ENCODE measurements at regions not wholly inside any gene's neighbourhood (a gene's known extent, or its start where the extent isn't known, plus 50 kb on each side); places are given as distances from the start of the nearest gene placed in this dataset.
"Not testable (repeated sequence)": the region's sequence is repeated elsewhere in the genome, so short reads cannot be mapped to it uniquely, and the experiment has no call there.

DNA sequence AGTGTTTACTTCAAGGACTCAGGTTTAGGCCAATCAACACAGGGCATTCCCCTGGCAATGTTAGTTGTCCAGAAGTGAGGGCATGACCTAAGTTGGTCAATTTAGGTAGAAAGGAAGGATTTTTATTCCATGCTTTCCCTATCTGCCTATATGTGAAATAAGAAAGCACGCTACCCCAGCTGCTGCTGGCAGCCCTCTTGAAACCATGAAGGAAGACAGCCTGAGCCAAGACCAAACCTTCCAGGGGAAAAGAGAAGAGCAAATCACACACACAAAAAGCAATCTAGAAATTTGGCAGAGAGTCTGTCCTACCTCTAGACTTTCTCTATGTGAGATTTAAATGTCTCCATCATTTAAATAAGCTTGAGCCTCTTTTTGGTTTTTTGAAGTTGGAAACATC, 387.6 kb downstream of the TNS1 start:
- no peak for DNase-seq
- in situ Hi-C loops (cut with HindIII; ENCODE audit: low pct_ligation_motif_present, low pct_unique_long_range_greater_than_20kb, low sequenced_read_pairs): no loop called here

DNA sequence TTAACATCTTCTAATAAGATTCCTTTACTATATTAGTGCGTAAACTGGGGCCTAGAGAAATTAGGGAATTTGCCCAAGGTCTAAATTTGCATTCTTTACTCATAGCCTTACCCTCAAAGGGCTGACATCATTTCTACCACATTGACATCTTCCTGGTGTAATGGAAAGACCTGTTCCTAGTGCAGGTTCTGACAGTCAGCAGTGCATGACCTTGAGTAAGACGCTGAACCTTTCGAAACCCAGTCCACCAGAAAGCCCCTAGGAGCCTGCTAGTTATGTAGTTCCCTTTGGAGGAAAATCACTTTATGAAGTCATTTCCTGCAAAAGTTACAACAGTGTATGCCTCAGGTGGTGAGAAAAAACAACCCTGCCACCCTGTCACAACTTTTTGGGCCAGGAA, 388.3 kb downstream of the TNS1 start:
- no peak for DNase-seq
- in situ Hi-C loops (cut with HindIII; ENCODE audit: low pct_ligation_motif_present, low pct_unique_long_range_greater_than_20kb, low sequenced_read_pairs): no loop called here

DNA sequence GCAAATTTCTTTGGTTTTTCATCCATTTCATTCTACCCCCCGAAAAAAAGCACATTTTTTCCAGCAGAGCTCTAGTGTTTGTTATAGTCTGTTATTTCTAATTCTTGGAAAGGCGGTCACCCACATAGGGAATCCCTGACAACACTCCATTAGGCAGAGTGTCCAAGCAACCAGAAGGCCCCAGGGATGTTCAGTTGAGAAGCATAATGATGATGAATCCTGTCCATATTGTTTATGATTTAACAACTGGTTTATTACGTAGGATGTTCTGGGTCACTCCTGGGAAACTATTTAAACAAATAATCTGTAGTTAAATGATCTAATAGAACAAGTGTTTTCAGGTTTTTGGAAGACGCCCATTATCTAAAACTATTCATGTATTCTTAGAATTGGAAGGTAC, 388.7 kb downstream of the TNS1 start:
- in situ Hi-C loops (cut with HindIII; ENCODE audit: low pct_ligation_motif_present, low pct_unique_long_range_greater_than_20kb, low sequenced_read_pairs): no loop called here
- no peak for DNase-seq

DNA sequence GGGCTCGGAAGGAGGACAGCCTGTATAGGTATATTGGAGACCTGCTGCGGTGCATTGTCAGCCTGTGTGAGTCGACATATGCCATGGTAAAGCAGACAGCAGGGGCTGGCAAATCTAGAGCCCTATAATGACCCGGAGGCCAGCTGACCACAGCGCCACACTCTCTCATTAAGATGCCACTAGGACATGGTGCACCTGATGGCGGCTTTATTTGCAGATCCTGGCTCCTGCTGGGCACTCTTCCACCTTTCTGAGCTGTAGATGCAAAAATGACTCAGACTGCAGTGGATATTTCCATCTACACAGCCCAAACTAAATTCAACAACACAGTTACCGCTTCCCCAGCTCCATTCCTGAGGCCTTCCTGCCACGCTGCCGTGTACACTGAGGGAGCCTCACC, 389.9 kb downstream of the TNS1 start:
- no peak for DNase-seq

DNA sequence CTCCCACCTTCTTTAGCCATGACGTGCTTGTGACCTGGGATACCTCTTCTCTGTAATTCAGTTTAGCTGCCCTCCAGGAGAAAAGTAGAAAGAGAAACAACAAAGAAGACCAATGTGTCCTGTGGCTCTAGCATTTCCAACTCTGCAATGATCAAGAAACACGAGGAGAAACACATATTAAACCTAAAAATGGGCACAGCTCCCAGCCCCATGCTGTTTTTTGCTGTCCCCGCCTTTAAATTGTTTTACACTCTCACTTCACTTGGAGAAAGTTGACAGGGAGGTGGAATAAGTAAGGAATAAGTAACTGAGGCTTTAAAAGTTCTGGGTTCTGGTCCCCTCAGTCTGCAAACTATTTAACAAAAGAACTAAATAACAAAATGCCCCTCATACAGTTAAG, 390.6 kb downstream of the TNS1 start:
- in situ Hi-C loops (cut with HindIII; ENCODE audit: low pct_ligation_motif_present, low pct_unique_long_range_greater_than_20kb, low sequenced_read_pairs): no loop called here

More for the DNA sequence above, 389.9 kb downstream of the TNS1 start:
- in situ Hi-C loops (cut with HindIII; ENCODE audit: low pct_ligation_motif_present, low pct_unique_long_range_greater_than_20kb, low sequenced_read_pairs): no loop called here

DNA sequence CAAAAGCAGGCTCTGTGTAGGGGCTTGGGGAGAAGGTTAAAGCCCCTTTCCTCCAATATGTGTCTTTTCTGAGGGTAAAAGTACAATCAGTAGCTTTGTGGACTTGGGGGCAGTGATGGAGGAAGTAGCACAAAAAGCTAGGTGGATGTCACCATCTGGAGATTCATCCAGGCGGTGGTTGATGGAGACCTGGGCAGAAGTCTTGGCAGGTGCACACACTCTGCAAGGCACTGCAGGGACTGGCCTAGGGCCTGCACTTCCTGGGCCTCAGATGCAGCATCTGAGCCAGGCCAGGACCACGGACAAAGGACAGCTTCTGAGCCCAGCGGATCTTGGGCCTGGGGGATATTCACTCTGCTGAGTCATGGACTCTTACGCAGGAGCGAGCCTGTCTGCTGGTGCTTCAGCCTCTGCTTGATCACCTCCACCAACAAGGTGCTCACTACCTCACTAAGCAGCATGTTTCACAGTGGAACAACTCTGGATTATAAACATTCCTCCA, 391.1 kb downstream of the TNS1 start:
- in situ Hi-C loops (cut with HindIII; ENCODE audit: low pct_ligation_motif_present, low pct_unique_long_range_greater_than_20kb, low sequenced_read_pairs): no loop called here
- no peak for DNase-seq

More for the DNA sequence above, 390.6 kb downstream of the TNS1 start:
- no peak for DNase-seq

DNA sequence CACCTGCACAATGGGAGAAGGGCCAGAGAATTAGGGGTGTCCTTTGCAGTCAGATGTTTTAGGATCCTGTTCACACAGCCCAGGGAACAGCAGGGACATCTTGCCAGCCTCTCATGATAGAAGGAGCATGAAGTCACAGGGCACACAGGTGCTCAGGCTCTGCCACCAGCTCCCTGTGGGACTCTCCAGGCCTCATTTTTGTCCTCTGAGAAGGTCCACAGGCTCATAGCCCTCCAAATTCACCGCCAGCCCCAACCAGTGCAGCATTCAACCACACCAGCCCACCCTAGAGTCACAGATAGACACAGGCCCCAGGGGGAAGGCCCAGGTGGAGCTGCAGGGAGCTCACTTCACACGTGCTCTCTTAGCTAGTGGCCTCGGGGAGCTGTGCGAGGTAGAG, 391.7 kb downstream of the TNS1 start:
- no peak for DNase-seq
- in situ Hi-C loops (cut with HindIII; ENCODE audit: low pct_ligation_motif_present, low pct_unique_long_range_greater_than_20kb, low sequenced_read_pairs): no loop called here

DNA sequence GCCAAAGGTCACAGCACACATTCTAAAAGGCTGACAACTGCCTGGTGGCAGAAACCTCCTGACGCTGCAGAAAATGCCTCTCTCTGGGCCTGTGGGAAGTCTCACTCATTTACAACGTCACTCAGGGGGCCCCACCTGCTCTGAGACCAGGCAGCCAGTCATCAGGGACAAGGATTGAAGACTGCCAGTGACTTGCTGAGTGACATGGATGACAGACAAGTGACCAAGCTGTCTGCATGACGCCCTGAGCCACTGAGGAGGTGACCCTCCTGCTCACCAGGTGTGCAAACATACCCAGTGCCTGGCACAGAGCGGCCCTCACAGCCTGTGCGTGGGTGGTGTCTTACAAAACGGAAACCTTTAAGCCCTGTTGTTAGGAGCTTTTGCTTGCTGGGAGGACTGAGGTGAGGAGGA, 392.4 kb downstream of the TNS1 start:
- in situ Hi-C loops (cut with HindIII; ENCODE audit: low pct_ligation_motif_present, low pct_unique_long_range_greater_than_20kb, low sequenced_read_pairs): no loop called here
- no peak for DNase-seq

DNA sequence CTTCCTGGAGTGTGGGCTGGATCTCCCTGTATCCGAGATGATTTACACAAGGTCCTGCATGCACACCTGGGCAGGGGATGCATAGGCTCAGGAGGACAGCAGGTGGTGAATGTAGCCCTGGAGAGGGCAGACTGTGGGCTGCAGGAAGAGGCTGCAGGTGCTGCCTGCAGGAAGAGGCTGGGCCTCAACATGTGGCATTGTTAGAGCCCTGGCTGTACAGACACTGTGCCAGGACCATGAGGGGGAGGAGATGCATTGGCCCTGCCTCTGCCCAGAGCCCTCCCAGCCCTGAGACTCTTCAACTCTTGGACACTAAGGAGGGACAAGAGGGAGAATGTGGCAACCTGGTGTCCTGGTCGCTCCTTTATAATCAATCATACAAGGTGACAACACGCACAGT, 392.8 kb downstream of the TNS1 start:
- in situ Hi-C loops (cut with HindIII; ENCODE audit: low pct_ligation_motif_present, low pct_unique_long_range_greater_than_20kb, low sequenced_read_pairs): no loop called here
- DNase-seq: no peak

DNA sequence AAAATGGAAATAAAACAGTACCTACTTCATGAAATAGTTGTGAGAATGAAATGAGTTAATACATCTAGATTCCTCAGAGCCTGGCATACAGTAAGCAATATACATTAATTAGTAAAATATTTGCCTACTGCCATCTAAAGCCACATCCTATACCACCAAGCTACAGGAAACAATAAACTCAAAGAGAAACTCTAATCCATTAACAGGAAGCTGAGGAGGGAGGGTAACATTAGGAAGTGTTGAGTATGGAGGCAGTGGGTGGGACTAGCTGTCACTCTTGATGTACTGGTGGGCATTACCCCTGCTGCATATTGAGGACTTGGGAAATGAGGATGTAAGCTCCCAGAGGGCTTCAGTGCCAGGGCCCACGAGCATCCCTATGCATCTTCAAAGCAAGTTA, 396.5 kb downstream of the TNS1 start:
- no peak for DNase-seq
- in situ Hi-C loops (cut with HindIII; ENCODE audit: low pct_ligation_motif_present, low pct_unique_long_range_greater_than_20kb, low sequenced_read_pairs): no loop called here

DNA sequence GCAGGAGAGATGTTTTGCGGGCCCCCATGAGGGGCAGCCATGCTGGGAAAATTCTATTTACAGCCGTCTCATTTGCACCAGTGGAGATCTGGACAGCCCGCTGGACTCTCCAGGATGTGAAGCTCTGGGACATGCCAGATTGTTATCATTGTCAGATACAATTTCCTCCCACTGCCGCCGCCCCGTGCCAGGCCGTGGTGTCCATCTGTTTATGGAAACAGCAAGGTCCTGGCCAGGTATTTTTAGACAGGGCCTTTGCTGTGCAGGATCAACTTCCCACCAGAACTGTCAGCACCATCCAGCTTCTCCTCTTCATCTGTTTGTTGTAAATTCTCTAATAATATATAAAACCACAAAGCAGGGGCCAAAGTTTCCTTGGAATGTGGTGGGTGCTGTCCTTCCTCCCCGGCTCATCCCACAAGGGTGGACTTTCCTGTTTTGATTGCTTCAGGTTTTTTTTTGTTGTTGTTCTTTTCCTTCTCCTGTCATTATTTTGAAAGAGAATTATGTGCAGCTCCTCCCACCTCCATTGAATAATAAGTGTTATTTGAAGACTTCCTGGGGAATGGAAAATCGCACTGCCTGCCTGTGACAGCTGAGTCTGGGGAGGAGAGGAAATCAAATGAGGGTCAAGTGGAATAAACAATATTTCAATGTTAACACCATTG, 398.1 kb downstream of the TNS1 start:
- in situ Hi-C loops (cut with HindIII; ENCODE audit: low pct_ligation_motif_present, low pct_unique_long_range_greater_than_20kb, low sequenced_read_pairs): no loop called here
- DNase-seq: no peak

DNA sequence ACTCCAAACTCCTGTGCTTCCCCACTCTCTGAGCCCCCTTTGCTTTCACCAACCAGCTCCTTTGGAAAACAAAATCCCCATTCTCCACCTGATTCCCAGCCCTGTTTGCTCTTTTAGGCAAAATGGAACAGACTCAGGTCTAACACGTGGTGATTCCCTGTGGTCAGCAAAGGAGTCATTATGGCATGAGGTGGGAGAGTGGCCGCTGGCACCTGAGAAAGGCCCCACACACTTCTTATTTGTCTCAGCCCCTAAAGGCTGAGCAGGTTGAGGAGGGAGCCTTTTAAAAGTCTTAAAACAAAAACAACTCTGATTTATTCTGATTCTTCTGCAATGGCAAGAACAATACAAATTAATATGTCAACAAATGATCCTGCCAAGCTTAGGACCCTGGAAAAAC, 401.2 kb downstream of the TNS1 start:
- in situ Hi-C loops (cut with HindIII; ENCODE audit: low pct_ligation_motif_present, low pct_unique_long_range_greater_than_20kb, low sequenced_read_pairs): no loop called here
- no peak for DNase-seq

DNA sequence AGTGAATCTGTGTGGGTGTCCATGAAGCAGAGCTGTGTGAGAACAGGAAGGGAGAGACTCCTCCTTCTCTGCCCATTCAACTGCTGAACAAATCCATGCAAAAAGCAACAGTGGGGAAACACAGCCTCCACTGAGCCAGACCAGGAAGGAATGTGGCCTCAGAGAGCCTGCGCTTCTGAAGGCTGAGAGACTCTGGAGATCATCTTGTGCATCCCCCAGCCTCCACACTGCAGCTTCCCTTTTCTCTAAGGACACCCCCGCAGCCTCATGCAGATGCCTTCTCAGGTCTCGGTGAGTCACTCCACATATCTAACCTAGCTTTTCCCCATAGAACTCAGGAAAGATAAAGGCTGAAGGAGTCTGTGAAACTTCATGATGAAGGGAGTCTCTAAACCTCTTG, 402.9 kb downstream of the TNS1 start:
- in situ Hi-C loops (cut with HindIII; ENCODE audit: low pct_ligation_motif_present, low pct_unique_long_range_greater_than_20kb, low sequenced_read_pairs): no loop called here
- DNase-seq: no peak

DNA sequence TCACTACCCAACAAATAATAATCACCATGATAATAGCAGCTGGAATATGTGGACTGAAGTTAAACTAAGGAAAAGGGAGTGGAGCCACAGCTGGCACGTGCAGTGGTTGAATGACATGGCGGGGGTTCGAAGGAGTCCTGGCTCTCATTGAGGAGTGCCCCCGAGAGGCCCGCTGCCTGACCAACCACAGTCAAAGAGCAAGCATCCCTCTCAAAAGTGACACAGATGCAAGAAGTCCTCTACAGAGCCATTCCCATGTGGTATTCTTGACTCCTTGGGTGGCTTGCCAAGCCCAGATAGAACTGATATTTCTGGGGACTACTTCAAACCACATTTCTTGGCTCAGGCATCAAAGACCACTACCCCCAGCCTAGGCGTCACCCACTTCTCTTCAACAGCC, 405.1 kb downstream of the TNS1 start:
- in situ Hi-C loops (cut with HindIII; ENCODE audit: low pct_ligation_motif_present, low pct_unique_long_range_greater_than_20kb, low sequenced_read_pairs): no loop called here
- no peak for DNase-seq

DNA sequence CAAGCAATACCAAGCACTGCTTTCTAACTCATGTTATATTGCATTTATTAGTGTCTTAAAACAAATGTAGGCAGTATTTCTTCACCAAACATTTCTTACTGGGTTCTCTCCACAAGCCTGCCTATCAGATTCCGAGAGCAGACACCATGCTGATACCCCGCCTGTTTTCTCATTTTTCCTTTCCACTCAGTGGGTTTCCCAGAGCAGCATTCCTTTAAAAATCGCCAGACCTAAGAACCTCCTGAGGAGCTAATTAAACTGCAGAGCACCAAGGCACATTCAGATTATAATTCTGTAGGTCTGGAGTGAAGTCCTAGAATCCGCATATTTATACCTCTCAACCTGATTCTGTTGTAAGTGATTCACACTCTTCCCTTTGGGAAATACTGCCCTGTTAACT, 405.6 kb downstream of the TNS1 start:
- no peak for DNase-seq
- in situ Hi-C loops (cut with HindIII; ENCODE audit: low pct_ligation_motif_present, low pct_unique_long_range_greater_than_20kb, low sequenced_read_pairs): no loop called here

DNA sequence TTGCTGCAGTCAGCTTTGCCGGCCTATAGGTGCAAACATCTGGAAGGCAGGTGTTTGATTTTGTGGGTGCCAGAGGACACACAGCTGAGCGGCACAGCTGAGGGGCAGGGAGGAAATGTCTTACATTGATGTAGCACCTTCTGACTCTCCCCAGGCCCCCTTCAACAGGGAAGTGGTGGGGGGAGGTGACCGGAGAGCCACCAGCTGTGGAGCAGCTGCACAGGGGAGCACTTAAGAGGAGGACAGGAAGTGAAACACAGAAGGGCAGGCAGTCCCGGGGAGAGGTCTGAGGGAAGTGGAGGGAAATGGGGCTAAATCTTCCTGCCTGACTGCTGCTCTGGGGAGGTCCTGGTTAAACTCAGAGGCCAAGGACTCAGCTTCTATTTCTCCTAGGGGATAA, 409.1 kb downstream of the TNS1 start:
- in situ Hi-C loops (cut with HindIII; ENCODE audit: low pct_ligation_motif_present, low pct_unique_long_range_greater_than_20kb, low sequenced_read_pairs): no loop called here

DNA sequence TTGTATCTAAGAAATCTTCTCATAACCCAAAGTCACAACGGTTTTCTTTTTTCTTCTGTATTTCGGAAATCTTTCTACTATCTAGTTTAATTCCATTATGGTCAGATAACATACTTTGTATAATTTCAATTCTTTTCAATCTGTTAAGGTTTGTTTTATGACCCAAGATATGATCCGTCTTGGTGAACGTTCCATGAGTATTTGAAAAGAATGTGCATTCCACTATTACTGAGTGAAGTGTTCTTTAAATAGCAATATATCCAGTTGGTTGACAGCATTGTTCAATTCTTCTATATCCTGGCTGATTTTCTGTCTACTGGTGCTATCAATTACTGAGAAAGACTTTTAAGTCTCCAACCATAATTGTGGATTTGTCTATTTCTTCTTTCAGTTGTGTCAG, 414.5 kb downstream of the TNS1 start:
- in situ Hi-C loops (cut with HindIII; ENCODE audit: low pct_ligation_motif_present, low pct_unique_long_range_greater_than_20kb, low sequenced_read_pairs): no loop called here
- no peak for DNase-seq

More for the DNA sequence above, 409.1 kb downstream of the TNS1 start:
- no peak for DNase-seq

DNA sequence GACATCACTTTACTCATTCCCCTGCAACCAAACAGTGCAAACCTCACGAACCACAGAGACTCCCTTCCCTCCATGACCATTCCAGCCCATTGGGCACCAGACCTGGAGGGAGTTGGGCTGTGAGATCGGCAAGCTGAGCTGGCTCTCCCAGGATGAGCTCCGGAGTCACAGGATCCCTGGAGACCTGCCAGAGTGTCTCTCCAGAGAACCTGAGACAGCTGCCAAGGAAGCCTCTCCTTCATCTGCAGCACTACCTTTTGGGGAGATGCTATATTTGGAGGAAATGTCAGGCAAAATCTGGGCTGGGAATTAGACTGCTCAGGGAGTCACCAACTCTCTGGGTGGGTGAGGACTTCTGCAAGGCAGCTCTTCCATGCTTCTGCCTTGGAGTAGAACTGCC, 417.4 kb downstream of the TNS1 start:
- DNase-seq: no peak
- in situ Hi-C loops (cut with HindIII; ENCODE audit: low pct_ligation_motif_present, low pct_unique_long_range_greater_than_20kb, low sequenced_read_pairs): no loop called here

DNA sequence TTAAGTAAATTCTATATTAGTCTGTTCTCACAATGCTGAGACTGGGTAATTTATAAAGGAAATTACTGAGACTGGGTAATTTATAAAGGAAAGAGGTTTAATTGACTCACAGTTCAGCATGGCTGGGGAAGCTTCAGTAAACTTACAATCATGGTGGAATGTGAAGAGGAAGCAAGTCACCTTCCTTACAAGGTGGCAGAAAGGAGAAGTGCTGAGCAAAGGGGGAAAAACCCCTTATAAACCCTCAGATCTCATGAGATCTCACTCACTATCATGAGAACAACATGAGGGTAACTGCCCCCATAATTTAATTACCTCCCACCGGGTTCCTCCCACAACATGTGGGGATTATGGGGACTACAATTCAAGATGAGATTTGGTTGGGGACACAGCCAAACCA, 422.4 kb downstream of the TNS1 start:
- in situ Hi-C loops (cut with HindIII; ENCODE audit: low pct_ligation_motif_present, low pct_unique_long_range_greater_than_20kb, low sequenced_read_pairs); DNase-seq: not testable (repeated sequence)

DNA sequence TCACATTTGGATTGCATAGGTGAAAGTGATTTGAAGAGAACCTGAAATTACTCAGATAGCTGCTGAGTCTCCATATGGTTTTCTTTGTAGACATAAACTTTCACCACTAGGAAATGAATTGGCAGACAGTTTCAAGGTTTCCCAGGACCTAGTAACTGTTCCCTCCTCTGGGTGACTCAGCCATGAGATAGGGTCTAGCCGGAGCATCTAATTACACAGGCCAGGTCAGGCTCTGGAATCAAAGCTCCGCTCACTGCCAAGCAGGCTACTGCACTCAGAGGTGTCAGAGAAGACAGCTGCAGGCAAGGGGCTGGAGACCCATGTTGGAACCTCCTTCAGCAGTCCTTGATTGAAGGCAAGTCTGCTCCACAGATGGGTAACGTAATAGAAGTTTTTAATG, 429.2 kb downstream of the TNS1 start:
- DNase-seq: no peak
- in situ Hi-C loops (cut with HindIII; ENCODE audit: low pct_ligation_motif_present, low pct_unique_long_range_greater_than_20kb, low sequenced_read_pairs): no loop called here

DNA sequence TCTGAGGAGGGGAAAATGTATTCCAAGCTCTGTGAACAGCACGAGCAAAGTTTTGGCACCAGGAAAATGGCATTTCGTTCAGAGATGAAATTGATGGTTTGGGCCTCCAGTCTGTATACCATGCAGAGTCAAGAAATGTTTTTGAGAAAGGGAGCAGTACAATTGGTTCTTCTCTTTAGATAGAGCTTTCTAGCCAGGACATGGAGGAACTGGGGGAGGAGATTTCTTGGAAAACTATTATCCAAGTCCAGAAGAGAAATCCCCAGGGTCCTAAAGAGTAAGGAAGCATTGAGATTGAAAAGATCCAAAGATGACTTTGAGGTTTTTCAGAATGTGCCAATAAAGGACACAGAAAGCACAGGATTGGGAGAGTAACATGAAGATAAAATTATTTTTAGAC, 432.4 kb downstream of the TNS1 start:
- in situ Hi-C loops (cut with HindIII; ENCODE audit: low pct_ligation_motif_present, low pct_unique_long_range_greater_than_20kb, low sequenced_read_pairs): no loop called here
- DNase-seq: no peak

All from ACHN (cell line).